SK-N-SH treated with all-trans-retinoic acid at 6 μM for 48 hours (cell line): ENCODE measurements at regions not wholly inside any gene's neighbourhood (a gene's known extent, or its start where the extent isn't known, plus 50 kb on each side); places are given as distances from the start of the nearest gene placed in this dataset.

ENCODE experiments used
- ATAC-seq: fragments of 200-7000 bp; cut with Tn5 transposase; 3 replicates; pipeline ENCODE4 v1.9.1; 2020; ENCODE audit warnings: mild to moderate bottlenecking, moderate library complexity
- ARNTL ChIP-seq: fragments of 450-650 bp; formaldehyde crosslinking; IDR thresholded peaks from 2 replicates; pipeline ENCODE4 v1.5.0; 2020; ENCODE audit warnings: low read depth, mild to moderate bottlenecking, moderate library complexity, borderline replicate concordance
- BACH2 ChIP-seq: fragments of 250-450 bp; sonication (Bioruptor Pico); IDR thresholded peaks from 2 replicates; pipeline ENCODE4 v1.9.0; 2021; ENCODE audit warnings: mild to moderate bottlenecking, borderline replicate concordance
- CSDC2 ChIP-seq: fragments of 250-450 bp; sonication (Bioruptor Pico); IDR thresholded peaks from 2 replicates; pipeline ENCODE4 v1.5.0; 2020; ENCODE audit warnings: mild to moderate bottlenecking, moderate library complexity
- ESRRG ChIP-seq: fragments of 250-450 bp; sonication (Bioruptor Pico); IDR thresholded peaks from 2 replicates; pipeline ENCODE4 v1.6.1; 2021; ENCODE audit warnings: mild to moderate bottlenecking
- GLIS3 ChIP-seq: fragments of 250-450 bp; sonication (Bioruptor Pico); IDR thresholded peaks from 2 replicates; pipeline ENCODE4 v1.5.0; 2020; ENCODE audit warnings: mild to moderate bottlenecking, moderate library complexity
- ISL1 ChIP-seq: fragments of 250-450 bp; sonication (Bioruptor Pico); IDR thresholded peaks from 2 replicates; pipeline ENCODE4 v2.1.2; 2022; ENCODE audit warnings: mild to moderate bottlenecking, moderate library complexity
- OSR1 ChIP-seq: fragments of 250-450 bp; sonication (Bioruptor Pico); IDR thresholded peaks from 2 replicates; pipeline ENCODE4 v1.8.0; 2022; ENCODE audit warnings: moderate library complexity, mild to moderate bottlenecking, inconsistent platforms
- RARB ChIP-seq: fragments of 250-450 bp; sonication (Bioruptor Pico); IDR thresholded peaks from 2 replicates; pipeline ENCODE4 v1.8.0; 2021; ENCODE audit warnings: mild to moderate bottlenecking, moderate library complexity
- SNAI2 ChIP-seq: fragments of 250-450 bp; sonication (Bioruptor Pico); IDR thresholded peaks from 2 replicates; pipeline ENCODE4 v1.5.0; 2020; ENCODE audit warnings: mild to moderate bottlenecking, moderate library complexity
- TCF4 ChIP-seq: fragments of 250-450 bp; sonication (Bioruptor Pico); IDR thresholded peaks from 2 replicates; pipeline ENCODE4 v1.8.0; 2021; ENCODE audit warnings: mild to moderate bottlenecking, moderate library complexity, borderline replicate concordance
- TOX ChIP-seq: fragments of 250-450 bp; sonication (Bioruptor Pico); IDR thresholded peaks from 2 replicates; pipeline ENCODE4 v1.8.0; 2021; ENCODE audit warnings: mild to moderate bottlenecking, moderate library complexity, borderline replicate concordance
- ZC3H10 ChIP-seq: fragments of 250-450 bp; sonication (Bioruptor Pico); IDR thresholded peaks from 2 replicates; pipeline ENCODE4 v1.5.1; 2021; ENCODE audit warnings: mild to moderate bottlenecking, moderate library complexity
- ZFP3 ChIP-seq: fragments of 250-450 bp; sonication (Bioruptor Pico); IDR thresholded peaks from 2 replicates; pipeline ENCODE4 v1.5.0; 2020; ENCODE audit warnings: mild to moderate bottlenecking, moderate library complexity
- ZFP30 ChIP-seq: fragments of 450-650 bp; formaldehyde crosslinking; IDR thresholded peaks from 2 replicates; pipeline ENCODE4 v1.5.0; 2022; ENCODE audit warnings: mild to moderate bottlenecking, moderate library complexity
- ZNF565 ChIP-seq: fragments of 450-650 bp; formaldehyde crosslinking; conservative IDR thresholded peaks from 2 replicates; pipeline ENCODE4 v1.5.0; 2020; ENCODE audit warnings: low read depth, mild to moderate bottlenecking, moderate library complexity
- ZNF8 ChIP-seq: fragments of 450-650 bp; formaldehyde crosslinking; IDR thresholded peaks from 2 replicates; pipeline ENCODE4 v1.5.0; 2020; ENCODE audit warnings: mild to moderate bottlenecking, moderate library complexity
- TF ChIP-seq, protein P1 (sequence below): fragments of 250-450 bp; sonication (Bioruptor Pico); IDR thresholded peaks from 2 replicates; pipeline ENCODE4 v1.8.0; 2020; ENCODE audit warnings: mild to moderate bottlenecking, moderate library complexity, borderline replicate concordance
- TF ChIP-seq, protein P2 (sequence below): fragments of 250-450 bp; sonication (Bioruptor Pico); IDR thresholded peaks from 2 replicates; pipeline ENCODE4 v1.5.1; 2021; ENCODE audit warnings: mild to moderate bottlenecking, moderate library complexity
- TF ChIP-seq, protein P3 (sequence below): fragments of 250-450 bp; sonication (Bioruptor Pico); IDR thresholded peaks from 2 replicates; pipeline ENCODE4 v1.5.1; 2020; ENCODE audit warnings: low read depth, mild to moderate bottlenecking, moderate library complexity
- TF ChIP-seq, protein P4 (sequence below): fragments of 250-450 bp; sonication (Bioruptor Pico); IDR thresholded peaks from 2 replicates; pipeline ENCODE4 v1.5.0; 2020; ENCODE audit warnings: mild to moderate bottlenecking, moderate library complexity

DNA sequence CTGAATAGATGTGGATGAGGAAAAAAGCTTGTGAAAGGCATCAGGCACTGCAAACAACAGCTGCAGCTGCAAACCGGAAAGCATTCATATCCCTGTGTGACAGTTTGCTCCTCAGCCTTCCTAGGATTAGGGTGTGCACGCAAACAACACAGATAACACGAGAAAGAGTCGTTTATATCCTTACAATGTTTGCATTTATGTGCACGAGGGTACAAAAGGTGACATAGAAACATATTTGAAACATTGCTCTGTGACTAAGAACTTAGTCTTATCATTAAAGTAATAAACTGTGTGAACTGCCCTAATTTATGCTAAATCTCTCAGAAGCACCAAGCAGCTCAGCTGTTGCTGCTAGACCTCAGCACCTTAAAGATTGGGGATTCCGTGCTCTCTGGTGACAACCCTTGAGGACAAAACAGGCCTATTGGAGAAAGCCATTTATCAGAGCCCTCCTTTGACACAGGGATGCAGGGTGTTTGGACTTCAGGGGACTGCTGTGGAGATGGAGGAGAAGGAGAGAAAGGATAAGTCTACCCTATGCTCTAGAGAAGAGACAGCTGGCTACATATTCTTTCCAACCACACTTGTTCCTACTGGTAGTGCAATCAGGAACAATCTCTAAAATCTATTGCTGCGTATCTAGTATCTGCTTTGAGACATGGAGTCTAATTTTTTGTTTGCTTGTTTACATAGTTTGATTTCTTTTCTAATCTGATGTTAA is 176.2 kb downstream of the GNAT3 start:
- TF ChIP-seq OSR1 (CRISPR knock-in tag), result no peak
- TF ChIP-seq ZFP3 (CRISPR knock-in tag), result no peak
- no peak for TF ChIP-seq BACH2 (CRISPR knock-in tag)
- TF ChIP-seq, all 23 proteins: peak for 0
- ATAC-seq, result no peak

DNA sequence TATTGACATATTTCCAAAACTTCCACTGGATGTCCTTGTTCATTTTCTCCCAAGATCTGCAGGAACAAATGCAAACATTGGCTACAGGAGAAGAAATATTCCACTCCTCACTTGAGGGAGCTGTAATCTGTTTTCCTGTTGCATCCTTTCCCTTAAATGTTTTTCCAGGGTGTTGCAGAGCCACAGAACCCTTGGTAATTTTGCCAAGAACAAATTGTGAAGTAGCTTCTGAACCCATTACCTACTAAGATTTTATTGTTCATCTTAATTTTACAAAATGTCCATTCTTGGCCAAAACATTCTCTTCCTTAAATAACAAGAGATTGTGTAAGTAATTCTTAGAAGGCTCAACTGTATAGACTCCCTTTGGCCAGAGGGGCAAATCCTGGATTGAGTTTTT is 177.0 kb downstream of the GNAT3 start:
- ATAC-seq, result no peak
- TF ChIP-seq RARB (no peak), ARNTL (no peak), GLIS3 (CRISPR knock-in tag) (no peak), ZNF565 (no peak), ZC3H10 (CRISPR knock-in tag) (no peak), CSDC2 (CRISPR knock-in tag) (no peak), ISL1 (CRISPR knock-in tag) (no peak), TOX (CRISPR knock-in tag) (no peak), ZNF8 (CRISPR knock-in tag) (no peak), OSR1 (CRISPR knock-in tag) (no peak), ZFP30 (CRISPR knock-in tag) (no peak), BACH2 (CRISPR knock-in tag) (no peak), ESRRG (CRISPR knock-in tag) (no peak), SNAI2 (CRISPR knock-in tag) (no peak)
- TF ChIP-seq, protein P1, sequence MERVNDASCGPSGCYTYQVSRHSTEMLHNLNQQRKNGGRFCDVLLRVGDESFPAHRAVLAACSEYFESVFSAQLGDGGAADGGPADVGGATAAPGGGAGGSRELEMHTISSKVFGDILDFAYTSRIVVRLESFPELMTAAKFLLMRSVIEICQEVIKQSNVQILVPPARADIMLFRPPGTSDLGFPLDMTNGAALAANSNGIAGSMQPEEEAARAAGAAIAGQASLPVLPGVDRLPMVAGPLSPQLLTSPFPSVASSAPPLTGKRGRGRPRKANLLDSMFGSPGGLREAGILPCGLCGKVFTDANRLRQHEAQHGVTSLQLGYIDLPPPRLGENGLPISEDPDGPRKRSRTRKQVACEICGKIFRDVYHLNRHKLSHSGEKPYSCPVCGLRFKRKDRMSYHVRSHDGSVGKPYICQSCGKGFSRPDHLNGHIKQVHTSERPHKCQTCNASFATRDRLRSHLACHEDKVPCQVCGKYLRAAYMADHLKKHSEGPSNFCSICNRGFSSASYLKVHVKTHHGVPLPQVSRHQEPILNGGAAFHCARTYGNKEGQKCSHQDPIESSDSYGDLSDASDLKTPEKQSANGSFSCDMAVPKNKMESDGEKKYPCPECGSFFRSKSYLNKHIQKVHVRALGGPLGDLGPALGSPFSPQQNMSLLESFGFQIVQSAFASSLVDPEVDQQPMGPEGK (CRISPR knock-in tag), result no peak
- TF ChIP-seq, protein P2, sequence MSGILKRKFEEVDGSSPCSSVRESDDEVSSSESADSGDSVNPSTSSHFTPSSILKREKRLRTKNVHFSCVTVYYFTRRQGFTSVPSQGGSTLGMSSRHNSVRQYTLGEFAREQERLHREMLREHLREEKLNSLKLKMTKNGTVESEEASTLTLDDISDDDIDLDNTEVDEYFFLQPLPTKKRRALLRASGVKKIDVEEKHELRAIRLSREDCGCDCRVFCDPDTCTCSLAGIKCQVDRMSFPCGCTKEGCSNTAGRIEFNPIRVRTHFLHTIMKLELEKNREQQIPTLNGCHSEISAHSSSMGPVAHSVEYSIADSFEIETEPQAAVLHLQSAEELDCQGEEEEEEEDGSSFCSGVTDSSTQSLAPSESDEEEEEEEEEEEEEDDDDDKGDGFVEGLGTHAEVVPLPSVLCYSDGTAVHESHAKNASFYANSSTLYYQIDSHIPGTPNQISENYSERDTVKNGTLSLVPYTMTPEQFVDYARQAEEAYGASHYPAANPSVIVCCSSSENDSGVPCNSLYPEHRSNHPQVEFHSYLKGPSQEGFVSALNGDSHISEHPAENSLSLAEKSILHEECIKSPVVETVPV (CRISPR knock-in tag), result no peak
- TF ChIP-seq, protein P3, sequence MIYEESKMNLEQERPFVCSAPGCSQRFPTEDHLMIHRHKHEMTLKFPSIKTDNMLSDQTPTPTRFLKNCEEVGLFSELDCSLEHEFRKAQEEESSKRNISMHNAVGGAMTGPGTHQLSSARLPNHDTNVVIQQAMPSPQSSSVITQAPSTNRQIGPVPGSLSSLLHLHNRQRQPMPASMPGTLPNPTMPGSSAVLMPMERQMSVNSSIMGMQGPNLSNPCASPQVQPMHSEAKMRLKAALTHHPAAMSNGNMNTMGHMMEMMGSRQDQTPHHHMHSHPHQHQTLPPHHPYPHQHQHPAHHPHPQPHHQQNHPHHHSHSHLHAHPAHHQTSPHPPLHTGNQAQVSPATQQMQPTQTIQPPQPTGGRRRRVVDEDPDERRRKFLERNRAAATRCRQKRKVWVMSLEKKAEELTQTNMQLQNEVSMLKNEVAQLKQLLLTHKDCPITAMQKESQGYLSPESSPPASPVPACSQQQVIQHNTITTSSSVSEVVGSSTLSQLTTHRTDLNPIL (CRISPR knock-in tag), result no peak
- TF ChIP-seq, protein P4, sequence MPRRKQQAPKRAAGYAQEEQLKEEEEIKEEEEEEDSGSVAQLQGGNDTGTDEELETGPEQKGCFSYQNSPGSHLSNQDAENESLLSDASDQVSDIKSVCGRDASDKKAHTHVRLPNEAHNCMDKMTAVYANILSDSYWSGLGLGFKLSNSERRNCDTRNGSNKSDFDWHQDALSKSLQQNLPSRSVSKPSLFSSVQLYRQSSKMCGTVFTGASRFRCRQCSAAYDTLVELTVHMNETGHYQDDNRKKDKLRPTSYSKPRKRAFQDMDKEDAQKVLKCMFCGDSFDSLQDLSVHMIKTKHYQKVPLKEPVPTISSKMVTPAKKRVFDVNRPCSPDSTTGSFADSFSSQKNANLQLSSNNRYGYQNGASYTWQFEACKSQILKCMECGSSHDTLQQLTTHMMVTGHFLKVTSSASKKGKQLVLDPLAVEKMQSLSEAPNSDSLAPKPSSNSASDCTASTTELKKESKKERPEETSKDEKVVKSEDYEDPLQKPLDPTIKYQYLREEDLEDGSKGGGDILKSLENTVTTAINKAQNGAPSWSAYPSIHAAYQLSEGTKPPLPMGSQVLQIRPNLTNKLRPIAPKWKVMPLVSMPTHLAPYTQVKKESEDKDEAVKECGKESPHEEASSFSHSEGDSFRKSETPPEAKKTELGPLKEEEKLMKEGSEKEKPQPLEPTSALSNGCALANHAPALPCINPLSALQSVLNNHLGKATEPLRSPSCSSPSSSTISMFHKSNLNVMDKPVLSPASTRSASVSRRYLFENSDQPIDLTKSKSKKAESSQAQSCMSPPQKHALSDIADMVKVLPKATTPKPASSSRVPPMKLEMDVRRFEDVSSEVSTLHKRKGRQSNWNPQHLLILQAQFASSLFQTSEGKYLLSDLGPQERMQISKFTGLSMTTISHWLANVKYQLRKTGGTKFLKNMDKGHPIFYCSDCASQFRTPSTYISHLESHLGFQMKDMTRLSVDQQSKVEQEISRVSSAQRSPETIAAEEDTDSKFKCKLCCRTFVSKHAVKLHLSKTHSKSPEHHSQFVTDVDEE (CRISPR knock-in tag), result no peak

DNA sequence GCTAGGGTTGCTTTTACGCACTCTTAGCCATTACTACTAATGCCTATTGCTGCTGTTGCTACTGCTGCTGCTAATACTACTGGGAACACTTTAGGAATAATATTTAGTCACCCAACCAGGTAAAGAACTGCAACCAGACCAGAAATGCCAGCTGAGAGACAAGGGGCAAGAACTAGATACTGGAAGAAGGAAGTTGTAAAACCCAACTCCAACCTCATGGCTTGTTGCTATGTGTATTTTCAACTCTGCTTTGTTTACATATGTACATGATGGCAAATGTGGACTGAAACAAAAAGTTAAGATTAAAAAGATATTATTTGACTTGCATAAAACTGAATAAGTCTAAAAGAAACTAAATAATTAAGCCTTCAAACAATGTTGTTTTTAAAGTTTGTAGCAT is 177.7 kb downstream of the GNAT3 start:
- ATAC-seq, result no peak
- TF ChIP-seq, protein P1 (CRISPR knock-in tag), result no peak
- TF ChIP-seq ESRRG (CRISPR knock-in tag) (no peak), ZNF565 (no peak), TCF4 (no peak), BACH2 (CRISPR knock-in tag) (no peak), GLIS3 (CRISPR knock-in tag) (no peak), OSR1 (CRISPR knock-in tag) (no peak), ZFP30 (CRISPR knock-in tag) (no peak), ZFP3 (CRISPR knock-in tag) (no peak), ISL1 (CRISPR knock-in tag) (no peak), TOX (CRISPR knock-in tag) (no peak), ARNTL (no peak), SNAI2 (CRISPR knock-in tag) (no peak)
- TF ChIP-seq, protein P3 (CRISPR knock-in tag), result no peak
